ENCODE measurements at regions not wholly inside any gene's neighbourhood (a gene's known extent, or its start where the extent isn't known, plus 50 kb on each side); places are given as distances from the start of the nearest gene placed in this dataset.
A peak's percentile ranks its signal among the peaks of the same experiment; 100 is the strongest.

DNA sequence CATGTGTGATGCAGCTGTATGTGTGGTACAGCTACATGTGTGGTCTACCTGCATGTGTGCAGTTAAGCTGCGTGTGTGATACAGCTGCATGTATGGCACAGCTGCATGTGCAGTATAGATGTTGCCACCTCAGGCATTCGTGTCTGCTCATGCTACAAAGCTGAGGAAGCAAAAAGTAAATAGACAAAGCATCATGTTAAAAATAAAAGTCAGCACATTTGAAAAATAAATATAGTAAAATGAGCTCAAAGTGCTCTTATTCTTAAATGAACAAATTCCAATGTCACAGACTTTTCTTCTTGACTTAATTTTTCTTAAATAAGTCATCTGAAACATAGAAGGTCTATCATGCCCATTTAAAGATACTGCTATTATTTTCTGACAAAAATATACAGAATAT is 519.3 kb upstream of the SOX11 start:
- no peak overlapping the region for H3K4me2 ChIP-seq (ENCODE audit: insufficient read depth, low read length, poor library complexity, severe bottlenecking)
- H3K36me3 ChIP-seq (replicated peaks in 1 of 2; ENCODE audit: control insufficient read depth in 2 of 2, insufficient read depth in 2 of 2, low read length in 2 of 2) = no peaks in the 10 kb centered on the region
- H2BK120ac ChIP-seq (ENCODE audit: low read depth, low read length) = no peak overlapping the region
- H3K27ac ChIP-seq (replicated peaks; ENCODE audit: low read length) = no peak overlapping the region
- no peak for DNase-seq (ENCODE audit: low spot score)
- H2BK15ac ChIP-seq (ENCODE audit: low read length) = no peak overlapping the region
- no CpG with 5 or more reads among the region's 2 CpGs for WGBS, 2 donors (ENCODE audit: extremely low coverage in 2 of 2, insufficient read length in 2 of 2, insufficient replicate concordance in 1 of 2)
- no peak overlapping the region for H3K14ac ChIP-seq (ENCODE audit: low read length)
- no peak overlapping the region for H3K4ac ChIP-seq (ENCODE audit: low read length)
- peaks cover 0 to 1% of the 10 kb centered on the region in 2 donors for H3K9me3 ChIP-seq (replicated peaks in 1 of 2; ENCODE audit: control insufficient read depth in 2 of 2, insufficient read depth in 1 of 2, low read depth in 1 of 2, low read length in 2 of 2)
- H3K4me1 ChIP-seq (ENCODE audit: control insufficient read depth in 2 of 2, insufficient read depth in 1 of 2, low read depth in 1 of 2, low read length in 2 of 2) = no peaks in the 10 kb centered on the region
- no peak overlapping the region for H3K9ac ChIP-seq (ENCODE audit: low read depth, low read length, poor library complexity)
- H3K23ac ChIP-seq (ENCODE audit: low read depth, low read length, poor library complexity) = no peak overlapping the region
- H4K91ac ChIP-seq (ENCODE audit: low read depth, low read length, poor library complexity) = no peak overlapping the region
- H3K27me3 ChIP-seq (ENCODE audit: control insufficient read depth in 3 of 3, insufficient read depth in 3 of 3, low read depth in 1 of 3, low read length in 3 of 3) = no peaks in the 10 kb centered on the region
- H3K79me1 ChIP-seq (ENCODE audit: low read depth, low read length) = no peaks in the 10 kb centered on the region
- H2AFZ ChIP-seq (ENCODE audit: low read length) = no peak overlapping the region
- H2AK5ac ChIP-seq (ENCODE audit: low read depth, low read length) = no peak overlapping the region
- no peak overlapping the region for H2BK12ac ChIP-seq (ENCODE audit: low read length)
- H4K8ac ChIP-seq (ENCODE audit: low read depth, low read length) = no peak overlapping the region
- peak overlapping the region in 1 of 2 donors; percentile 11 for H3K4me3 ChIP-seq (ENCODE audit: low read length in 2 of 2)
- H2BK5ac ChIP-seq (ENCODE audit: low read length) = no peak overlapping the region
- H3K18ac ChIP-seq (ENCODE audit: low read length) = no peak overlapping the region

DNA sequence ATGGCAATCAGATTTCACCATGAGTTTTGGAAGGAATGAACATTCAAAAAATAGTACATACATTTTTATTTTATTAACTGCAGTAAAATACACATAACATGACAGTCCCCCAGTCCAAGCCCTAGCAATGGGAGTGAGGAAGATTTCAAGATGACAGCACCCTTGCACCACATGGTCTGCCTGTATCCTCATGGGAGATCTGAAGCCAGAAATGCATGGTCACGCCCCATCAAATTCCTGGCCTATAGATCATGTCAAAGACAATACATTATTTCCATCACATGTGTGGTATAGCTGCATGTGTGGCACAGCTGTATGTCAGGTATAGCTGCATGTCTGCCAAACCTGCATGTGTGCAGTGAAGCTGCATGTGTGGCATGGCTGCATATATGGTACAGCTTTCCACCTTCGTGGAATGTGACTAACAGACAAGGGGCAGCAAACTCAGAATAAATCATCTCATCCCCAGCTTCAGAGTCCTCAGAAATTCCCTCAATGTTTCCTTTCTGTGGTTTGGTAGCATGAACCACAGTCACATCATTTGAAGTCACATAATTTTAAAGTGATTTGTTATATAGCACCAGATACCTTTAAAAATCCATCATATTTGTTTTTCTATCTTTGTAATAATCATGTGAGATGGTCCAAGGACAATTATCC is 518.2 kb upstream of the SOX11 start:
- Histone ChIP-seq H4K8ac (ENCODE audit: low read depth, low read length) (no peak overlapping the region), H3K18ac (ENCODE audit: low read length) (peak overlapping the region; percentile 77), H3K9ac (ENCODE audit: low read depth, low read length, poor library complexity) (no peak overlapping the region), H3K4ac (ENCODE audit: low read length) (no peak overlapping the region), H3K27me3 (ENCODE audit: control insufficient read depth in 3 of 3, insufficient read depth in 3 of 3, low read depth in 1 of 3, low read length in 3 of 3) (no peaks in the 10 kb centered on the region), H2AK5ac (ENCODE audit: low read depth, low read length) (no peak overlapping the region), H2AFZ (ENCODE audit: low read length) (no peak overlapping the region), H3K27ac (replicated peaks; ENCODE audit: low read length) (no peak overlapping the region), H2BK12ac (ENCODE audit: low read length) (no peak overlapping the region), H4K91ac (ENCODE audit: low read depth, low read length, poor library complexity) (no peak overlapping the region), H3K23ac (ENCODE audit: low read depth, low read length, poor library complexity) (peak overlapping the region; percentile 81), H3K4me1 (ENCODE audit: control insufficient read depth in 2 of 2, insufficient read depth in 1 of 2, low read depth in 1 of 2, low read length in 2 of 2) (no peaks in the 10 kb centered on the region), H3K36me3 (replicated peaks in 1 of 2; ENCODE audit: control insufficient read depth in 2 of 2, insufficient read depth in 2 of 2, low read length in 2 of 2) (no peaks in the 10 kb centered on the region), H3K14ac (ENCODE audit: low read length) (no peak overlapping the region), H2BK5ac (ENCODE audit: low read length) (no peak overlapping the region), H3K79me1 (ENCODE audit: low read depth, low read length) (no peaks in the 10 kb centered on the region), H3K9me3 (replicated peaks in 1 of 2; ENCODE audit: control insufficient read depth in 2 of 2, insufficient read depth in 1 of 2, low read depth in 1 of 2, low read length in 2 of 2) (peaks cover 0 to 1% of the 10 kb centered on the region in 2 donors), H3K4me2 (ENCODE audit: insufficient read depth, low read length, poor library complexity, severe bottlenecking) (no peak overlapping the region), H2BK15ac (ENCODE audit: low read length) (no peak overlapping the region), H2BK120ac (ENCODE audit: low read depth, low read length) (no peak overlapping the region), H3K4me3 (ENCODE audit: low read length in 2 of 2) (no peak overlapping the region)
- no CpG with 5 or more reads among the region's 2 CpGs for WGBS, 2 donors (ENCODE audit: extremely low coverage in 2 of 2, insufficient read length in 2 of 2, insufficient replicate concordance in 1 of 2)
- DNase-seq (ENCODE audit: low spot score) = no peak

DNA sequence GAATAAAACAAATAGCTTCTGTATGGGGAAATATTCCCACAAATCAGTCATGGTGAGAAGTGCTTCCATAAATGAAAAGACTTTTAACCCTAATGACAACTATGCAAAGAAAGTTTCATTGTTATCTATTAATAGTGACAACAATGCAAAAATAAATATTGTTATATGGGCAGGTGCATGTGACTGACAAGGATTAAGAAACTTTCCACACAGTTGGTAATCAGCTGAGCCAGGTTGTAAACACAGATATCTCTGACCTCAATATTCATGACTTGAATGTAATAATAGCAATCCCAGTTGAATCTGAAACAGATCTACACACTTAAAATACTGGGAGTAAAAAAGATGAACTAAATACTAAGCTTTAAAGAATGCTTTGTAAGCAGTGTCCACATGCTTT is 517.0 kb upstream of the SOX11 start:
- Histone ChIP-seq H2AK5ac (ENCODE audit: low read depth, low read length) (no peak overlapping the region), H2BK12ac (ENCODE audit: low read length) (no peak overlapping the region), H3K4me1 (ENCODE audit: control insufficient read depth in 2 of 2, insufficient read depth in 1 of 2, low read depth in 1 of 2, low read length in 2 of 2) (no peaks in the 10 kb centered on the region), H2BK15ac (ENCODE audit: low read length) (no peak overlapping the region), H3K4me2 (ENCODE audit: insufficient read depth, low read length, poor library complexity, severe bottlenecking) (no peak overlapping the region), H2BK120ac (ENCODE audit: low read depth, low read length) (no peak overlapping the region), H3K18ac (ENCODE audit: low read length) (no peak overlapping the region), H3K27me3 (ENCODE audit: control insufficient read depth in 3 of 3, insufficient read depth in 3 of 3, low read depth in 1 of 3, low read length in 3 of 3) (no peaks in the 10 kb centered on the region), H3K4ac (ENCODE audit: low read length) (no peak overlapping the region), H4K91ac (ENCODE audit: low read depth, low read length, poor library complexity) (no peak overlapping the region), H4K8ac (ENCODE audit: low read depth, low read length) (no peak overlapping the region), H3K9me3 (replicated peaks in 1 of 2; ENCODE audit: control insufficient read depth in 2 of 2, insufficient read depth in 1 of 2, low read depth in 1 of 2, low read length in 2 of 2) (peaks cover 0 to 1% of the 10 kb centered on the region in 2 donors), H3K4me3 (ENCODE audit: low read length in 2 of 2) (no peak overlapping the region), H3K79me1 (ENCODE audit: low read depth, low read length) (no peaks in the 10 kb centered on the region), H3K36me3 (replicated peaks in 1 of 2; ENCODE audit: control insufficient read depth in 2 of 2, insufficient read depth in 2 of 2, low read length in 2 of 2) (no peaks in the 10 kb centered on the region), H3K27ac (replicated peaks; ENCODE audit: low read length) (no peak overlapping the region), H3K9ac (ENCODE audit: low read depth, low read length, poor library complexity) (no peak overlapping the region), H3K14ac (ENCODE audit: low read length) (no peak overlapping the region), H2BK5ac (ENCODE audit: low read length) (no peak overlapping the region), H3K23ac (ENCODE audit: low read depth, low read length, poor library complexity) (no peak overlapping the region), H2AFZ (ENCODE audit: low read length) (no peak overlapping the region)
- no peak for DNase-seq (ENCODE audit: low spot score)

DNA sequence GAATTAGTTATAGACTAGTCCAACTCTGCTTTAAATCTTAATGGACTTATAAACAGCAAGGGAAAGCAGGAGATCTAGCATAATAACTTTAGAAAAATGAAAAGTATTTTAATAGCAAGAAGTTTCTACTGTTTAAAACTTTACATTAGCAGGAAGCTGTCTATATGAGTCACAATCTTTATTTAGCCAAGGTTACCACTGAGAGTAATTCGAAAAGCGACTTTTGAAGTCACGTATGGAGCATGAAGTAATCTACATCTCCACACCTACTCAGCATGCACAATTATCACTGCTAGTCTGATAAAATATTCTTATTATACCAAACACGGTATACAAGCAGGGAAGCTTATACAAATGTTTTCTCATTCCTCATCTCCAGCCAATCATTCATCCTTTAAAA is 515.4 kb upstream of the SOX11 start:
- no peak overlapping the region for H2BK15ac ChIP-seq (ENCODE audit: low read length)
- H2AFZ ChIP-seq (ENCODE audit: low read length) = no peak overlapping the region
- no peaks in the 10 kb centered on the region for H3K4me1 ChIP-seq (ENCODE audit: control insufficient read depth in 2 of 2, insufficient read depth in 1 of 2, low read depth in 1 of 2, low read length in 2 of 2)
- H2BK120ac ChIP-seq (ENCODE audit: low read depth, low read length) = no peak overlapping the region
- H3K4ac ChIP-seq (ENCODE audit: low read length) = no peak overlapping the region
- H3K18ac ChIP-seq (ENCODE audit: low read length) = no peak overlapping the region
- H3K9ac ChIP-seq (ENCODE audit: low read depth, low read length, poor library complexity) = no peak overlapping the region
- peaks cover 0 to 1% of the 10 kb centered on the region in 2 donors for H3K9me3 ChIP-seq (replicated peaks in 1 of 2; ENCODE audit: control insufficient read depth in 2 of 2, insufficient read depth in 1 of 2, low read depth in 1 of 2, low read length in 2 of 2)
- H3K79me1 ChIP-seq (ENCODE audit: low read depth, low read length) = no peaks in the 10 kb centered on the region
- no peak overlapping the region for H3K4me2 ChIP-seq (ENCODE audit: insufficient read depth, low read length, poor library complexity, severe bottlenecking)
- no peak overlapping the region for H3K23ac ChIP-seq (ENCODE audit: low read depth, low read length, poor library complexity)
- no peak overlapping the region for H2BK12ac ChIP-seq (ENCODE audit: low read length)
- WGBS, 2 donors (ENCODE audit: extremely low coverage in 2 of 2, insufficient read length in 2 of 2, insufficient replicate concordance in 1 of 2) = no CpG with 5 or more reads among the region's 4 CpGs
- H4K8ac ChIP-seq (ENCODE audit: low read depth, low read length) = no peak overlapping the region
- no peaks in the 10 kb centered on the region for H3K27me3 ChIP-seq (ENCODE audit: control insufficient read depth in 3 of 3, insufficient read depth in 3 of 3, low read depth in 1 of 3, low read length in 3 of 3)
- H3K36me3 ChIP-seq (replicated peaks in 1 of 2; ENCODE audit: control insufficient read depth in 2 of 2, insufficient read depth in 2 of 2, low read length in 2 of 2) = no peaks in the 10 kb centered on the region
- H4K91ac ChIP-seq (ENCODE audit: low read depth, low read length, poor library complexity) = no peak overlapping the region
- no peak overlapping the region for H3K27ac ChIP-seq (replicated peaks; ENCODE audit: low read length)
- no peak overlapping the region for H2AK5ac ChIP-seq (ENCODE audit: low read depth, low read length)
- H2BK5ac ChIP-seq (ENCODE audit: low read length) = no peak overlapping the region
- no peak for DNase-seq (ENCODE audit: low spot score)
- H3K4me3 ChIP-seq (ENCODE audit: low read length in 2 of 2) = no peak overlapping the region
- no peak overlapping the region for H3K14ac ChIP-seq (ENCODE audit: low read length)
